Caco-2 (cell line): ENCODE measurements at regions not wholly inside any gene's neighbourhood (a gene's known extent, or its start where the extent isn't known, plus 50 kb on each side); places are given as distances from the start of the nearest gene placed in this dataset.

ENCODE experiments used
- BruUV-seq: library from RNA; stranded (reverse); fragments of 400-500 nt; replicated peaks from 2 replicates; lab custom pipeline; 2021; lab: Mats Ljungman, UMichigan
- CTCF ChIA-PET: fragments of 300-600 bp; sonication (Branson Sonifier 250); formaldehyde crosslinking; loops from one replicate; lab custom pipeline; 2022; ENCODE audit warnings: antibody characterized with exemption; lab: Charles Lee
- POLR2A ChIA-PET: fragments of 300-600 bp; sonication (Branson Sonifier 250); formaldehyde crosslinking; loops from one replicate; lab custom pipeline; 2022; ENCODE audit warnings: antibody characterized with exemption; lab: Charles Lee
- DNase-seq, 2 experiments: peaks; one replicate each; pipeline versions ENCODE4 v3.0.0 to v3.0.0-alpha.2; 2020 to 2022
- H3K27me3 ChIP-seq: replicated peaks from 2 replicates; pipeline ENCODE4 v1.6.0; 2011; ENCODE audit warnings: low read length; ENCODE audit not compliant: control insufficient read depth, insufficient read depth
- H3K36me3 ChIP-seq: 2 replicates; pipeline ENCODE4 v1.5.1; 2011; ENCODE audit warnings: low read length; ENCODE audit not compliant: control insufficient read depth, insufficient read depth
- H3K4me1 ChIP-seq: fragments of 250-450 bp; sonication (Bioruptor Pico); 2 replicates; pipeline ENCODE4 v1.5.1; 2020; ENCODE audit warnings: mild to moderate bottlenecking
- H3K4me3 ChIP-seq: 2 replicates; pipeline ENCODE4 v1.5.1; 2011; ENCODE audit warnings: low read depth, mild to moderate bottlenecking, control low read depth, low read length
- H3K9me3 ChIP-seq: fragments of 250-450 bp; sonication (Bioruptor Pico); 2 replicates; pipeline ENCODE4 v1.5.1; 2020; ENCODE audit warnings: mild to moderate bottlenecking, moderate library complexity
- H3K27ac Mint-ChIP-seq: one replicate; pipeline ENCODE4 v1.8.0; 2022; ENCODE audit warnings: mixed read lengths; ENCODE audit not compliant: unreplicated experiment
- H3K27me3 Mint-ChIP-seq: one replicate; pipeline ENCODE4 v1.8.0; 2022; ENCODE audit warnings: mixed read lengths; ENCODE audit not compliant: insufficient read depth, unreplicated experiment
- H3K36me3 Mint-ChIP-seq: one replicate; pipeline ENCODE4 v1.8.0; 2022; ENCODE audit warnings: mild to moderate bottlenecking, mixed read lengths; ENCODE audit not compliant: insufficient read depth, unreplicated experiment
- H3K4me1 Mint-ChIP-seq: one replicate; pipeline ENCODE4 v1.8.0; 2022; ENCODE audit warnings: low read depth, mixed read lengths; ENCODE audit not compliant: unreplicated experiment
- H3K4me3 Mint-ChIP-seq: one replicate; pipeline ENCODE4 v1.8.0; 2022; ENCODE audit warnings: mild to moderate bottlenecking, moderate library complexity, mixed read lengths; ENCODE audit not compliant: unreplicated experiment
- H3K9me3 Mint-ChIP-seq: one replicate; pipeline ENCODE4 v1.8.0; 2022; ENCODE audit warnings: mixed read lengths; ENCODE audit not compliant: unreplicated experiment
- intact Hi-C: fragments of 100-400 bp; cut with micrococcal nuclease; formaldehyde crosslinking; loops from one replicate; pipeline ENCODE4 v1.10.0; 2022; ENCODE audit not compliant: unreplicated experiment
- TF ChIP-seq, protein P1 (sequence below), 2 experiments: fragments of 200-600 bp in 1 of 2; IDR thresholded peaks; 1 replicate in 1 of 2; 2 replicates in 1 of 2; pipeline versions ENCODE4 v1.5.1 to v1.8.0; 2011 to 2022; ENCODE audit warnings: antibody characterized with exemption in 1 of 2, control low read depth in 1 of 2, inconsistent platforms in 1 of 2, low read depth in 1 of 2, low read length in 1 of 2, mild to moderate bottlenecking in 1 of 2, moderate library complexity in 1 of 2; ENCODE audit not compliant: insufficient read depth in 1 of 2, severe bottlenecking in 1 of 2, unreplicated experiment in 1 of 2

DNA sequence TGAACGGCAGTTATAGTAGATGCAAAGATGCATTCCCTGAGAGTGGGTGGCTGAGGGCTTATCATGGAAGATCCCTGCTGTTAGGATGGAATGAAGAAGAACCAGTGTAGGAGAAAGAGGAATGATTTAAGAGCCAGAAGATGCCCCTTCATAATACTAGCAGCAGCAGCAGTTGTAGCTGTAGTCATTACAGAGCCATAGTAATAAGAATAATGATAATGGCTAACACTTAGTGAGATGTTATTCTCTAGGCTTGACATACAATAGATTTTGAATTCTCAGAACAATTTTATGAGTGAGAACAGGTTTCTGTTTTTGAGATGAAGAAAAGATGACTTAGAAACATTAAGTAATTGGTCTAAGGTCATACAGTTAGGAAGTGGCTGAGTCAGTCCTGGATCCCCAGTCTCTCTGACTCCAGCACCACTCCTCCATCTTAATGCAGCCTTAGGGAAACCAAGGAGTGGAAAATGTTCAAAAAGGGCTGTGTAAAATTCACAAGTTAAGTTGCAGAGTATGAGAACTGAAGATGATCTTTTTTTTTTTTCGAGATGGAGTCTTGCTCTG is 459.4 kb upstream of the SGCD start:
- Histone ChIP-seq H3K27me3 (no peaks in the 10 kb centered on the region), H3K36me3 (no peaks in the 10 kb centered on the region), H3K9me3 (no peaks in the 10 kb centered on the region), H3K4me1 (no peaks in the 10 kb centered on the region), H3K4me3 (no peak overlapping the region)
- CTCF ChIA-PET: no interaction called here
- no peak for DNase-seq
- BruUV-seq: no TSS peak
- H3K4me1 Mint-ChIP-seq: no peaks in the 10 kb centered on the region
- peaks cover 7% of the 10 kb centered on the region for H3K27me3 Mint-ChIP-seq
- POLR2A ChIA-PET: no interaction called here
- TF ChIP-seq, protein P1, sequence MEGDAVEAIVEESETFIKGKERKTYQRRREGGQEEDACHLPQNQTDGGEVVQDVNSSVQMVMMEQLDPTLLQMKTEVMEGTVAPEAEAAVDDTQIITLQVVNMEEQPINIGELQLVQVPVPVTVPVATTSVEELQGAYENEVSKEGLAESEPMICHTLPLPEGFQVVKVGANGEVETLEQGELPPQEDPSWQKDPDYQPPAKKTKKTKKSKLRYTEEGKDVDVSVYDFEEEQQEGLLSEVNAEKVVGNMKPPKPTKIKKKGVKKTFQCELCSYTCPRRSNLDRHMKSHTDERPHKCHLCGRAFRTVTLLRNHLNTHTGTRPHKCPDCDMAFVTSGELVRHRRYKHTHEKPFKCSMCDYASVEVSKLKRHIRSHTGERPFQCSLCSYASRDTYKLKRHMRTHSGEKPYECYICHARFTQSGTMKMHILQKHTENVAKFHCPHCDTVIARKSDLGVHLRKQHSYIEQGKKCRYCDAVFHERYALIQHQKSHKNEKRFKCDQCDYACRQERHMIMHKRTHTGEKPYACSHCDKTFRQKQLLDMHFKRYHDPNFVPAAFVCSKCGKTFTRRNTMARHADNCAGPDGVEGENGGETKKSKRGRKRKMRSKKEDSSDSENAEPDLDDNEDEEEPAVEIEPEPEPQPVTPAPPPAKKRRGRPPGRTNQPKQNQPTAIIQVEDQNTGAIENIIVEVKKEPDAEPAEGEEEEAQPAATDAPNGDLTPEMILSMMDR (IDR thresholded peaks at IDR 0.05; ENCODE audit: insufficient read depth in 1 of 2, low read depth in 1 of 2, low read length in 1 of 2, severe bottlenecking in 1 of 2, unreplicated experiment in 1 of 2): no peak
- H3K4me3 Mint-ChIP-seq: no peak overlapping the region
- no peaks in the 10 kb centered on the region for H3K9me3 Mint-ChIP-seq
- no peak overlapping the region for H3K27ac Mint-ChIP-seq
- intact Hi-C loops: no loop called here
- H3K36me3 Mint-ChIP-seq: no peaks in the 10 kb centered on the region

DNA sequence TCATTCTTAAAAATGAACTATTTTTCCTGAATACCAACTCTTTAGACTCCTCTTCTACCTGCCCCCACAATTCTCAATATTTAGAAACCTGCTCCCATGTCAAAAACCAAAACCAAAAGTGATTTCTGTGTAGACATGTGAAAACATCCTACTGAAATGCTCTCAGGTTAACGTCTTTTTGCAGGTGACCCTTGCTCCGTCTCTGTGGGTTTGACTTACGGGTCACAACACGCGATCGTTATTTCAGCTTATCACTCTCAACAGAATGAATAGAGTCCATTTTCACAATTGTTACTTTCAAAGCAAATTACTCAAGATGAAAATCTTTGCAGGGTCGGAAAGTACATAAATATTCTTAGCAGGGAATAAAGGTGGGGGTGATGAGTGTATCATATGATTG is 456.3 kb upstream of the SGCD start:
- no peaks in the 10 kb centered on the region for H3K36me3 Mint-ChIP-seq
- peaks cover 7% of the 10 kb centered on the region for H3K27me3 Mint-ChIP-seq
- POLR2A ChIA-PET: no interaction called here
- no peak overlapping the region for H3K27ac Mint-ChIP-seq
- no peak for DNase-seq
- no peaks in the 10 kb centered on the region for H3K4me1 ChIP-seq
- H3K27me3 ChIP-seq: no peaks in the 10 kb centered on the region
- H3K9me3 Mint-ChIP-seq: no peaks in the 10 kb centered on the region
- H3K4me3 Mint-ChIP-seq: no peak overlapping the region
- TF ChIP-seq, protein P1 (IDR thresholded peaks at IDR 0.05; ENCODE audit: insufficient read depth in 1 of 2, low read depth in 1 of 2, low read length in 1 of 2, severe bottlenecking in 1 of 2, unreplicated experiment in 1 of 2): no peak
- intact Hi-C loops: no loop called here
- no peaks in the 10 kb centered on the region for H3K9me3 ChIP-seq
- H3K36me3 ChIP-seq: no peaks in the 10 kb centered on the region
- no TSS peak for BruUV-seq
- H3K4me3 ChIP-seq: no peak overlapping the region
- H3K4me1 Mint-ChIP-seq: no peaks in the 10 kb centered on the region
- CTCF ChIA-PET: no interaction called here

- no TSS peak for BruUV-seq
- H3K4me3 ChIP-seq: no peak overlapping the region
- no peaks in the 10 kb centered on the region for H3K27me3 ChIP-seq
- ChIA-PET POLR2A (no interaction called here), CTCF (interaction anchor here (0.7 kb wide), 1 partner anchor 12 kb away, joined by 4 read pairs; no protein-coding TSS in a partner anchor)
- no peak for DNase-seq
- no peaks in the 10 kb centered on the region for H3K4me1 ChIP-seq
- Mint-ChIP-seq H3K27me3 (peaks cover 7% of the 10 kb centered on the region), H3K36me3 (no peaks in the 10 kb centered on the region), H3K4me1 (no peaks in the 10 kb centered on the region), H3K27ac (no peak overlapping the region), H3K9me3 (no peaks in the 10 kb centered on the region), H3K4me3 (no peak overlapping the region)
- intact Hi-C loops: no loop called here
- H3K9me3 ChIP-seq: no peaks in the 10 kb centered on the region
- no peaks in the 10 kb centered on the region for H3K36me3 ChIP-seq
- TF ChIP-seq, protein P1 (IDR thresholded peaks at IDR 0.05; ENCODE audit: insufficient read depth in 1 of 2, low read depth in 1 of 2, low read length in 1 of 2, severe bottlenecking in 1 of 2, unreplicated experiment in 1 of 2): no peak
Observed at GRCh38 chr5:155871623-155872022, 455.3 kb upstream of the SGCD start.
